HG03196 (cell line): ENCODE measurements at regions not wholly inside any gene's neighbourhood (a gene's known extent, or its start where the extent isn't known, plus 50 kb on each side); places are given as distances from the start of the nearest gene placed in this dataset.
"Not testable (repeated sequence)": the region's sequence is repeated elsewhere in the genome, so short reads cannot be mapped to it uniquely, and the experiment has no call there.

ENCODE experiments used
- ATAC-seq: cut with Tn5 transposase; IDR thresholded peaks from one replicate; pipeline ENCODE4 v1.9.1; 2021; ENCODE audit not compliant: unreplicated experiment

DNA sequence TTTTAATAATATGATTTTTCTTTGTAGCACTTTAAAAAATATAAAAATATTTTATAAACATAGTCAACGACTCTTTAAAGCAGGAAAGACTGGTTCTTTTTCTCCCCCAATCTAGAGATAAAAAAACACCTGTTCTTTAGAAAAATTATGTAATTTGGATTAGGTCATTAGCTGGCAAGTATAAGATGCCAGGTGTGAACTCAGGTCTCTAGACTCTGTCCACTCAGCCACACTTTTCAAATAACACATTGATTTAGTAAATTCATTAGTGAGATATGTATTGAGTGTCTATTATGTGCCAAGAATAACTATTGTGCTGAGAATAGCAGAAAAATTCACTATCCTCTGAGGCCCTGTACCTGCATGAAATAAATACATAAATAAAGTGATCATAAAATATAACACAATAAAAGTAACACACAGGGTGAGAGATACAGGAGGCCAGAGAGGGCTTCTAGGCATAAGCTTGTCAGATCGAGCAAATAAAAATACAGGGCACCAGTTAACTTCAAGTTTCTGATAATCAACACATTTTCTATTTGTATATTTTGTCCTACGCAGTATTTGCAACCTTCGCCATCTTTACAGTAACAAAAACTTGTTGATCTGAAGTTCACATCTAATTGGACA, 867.1 kb upstream of the GBE1 start:
- ATAC-seq: no peak

GRCh38 chr3:82627733-82628132, 866.3 kb upstream of the GBE1 start:
- no peak for ATAC-seq

DNA sequence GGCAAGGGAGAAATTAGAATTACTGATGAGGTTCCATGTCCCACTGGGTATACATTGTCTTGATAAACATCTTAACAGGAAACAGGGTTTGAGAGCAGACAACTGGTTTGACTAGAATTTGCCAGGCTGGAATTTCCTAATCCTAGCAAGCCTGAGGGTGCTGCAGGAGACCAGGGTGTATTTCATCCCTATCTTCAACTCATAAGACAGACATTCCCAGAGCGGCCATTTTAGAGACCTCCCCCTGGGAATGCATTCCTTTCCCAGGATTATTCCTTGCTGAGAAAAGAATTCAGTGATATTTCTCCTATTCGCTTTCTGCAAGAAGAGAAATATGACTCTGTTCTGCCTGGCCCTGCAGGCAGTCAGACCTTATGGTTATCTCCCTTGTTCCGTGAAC, 859.3 kb upstream of the GBE1 start:
- not testable (repeated sequence) for ATAC-seq

DNA sequence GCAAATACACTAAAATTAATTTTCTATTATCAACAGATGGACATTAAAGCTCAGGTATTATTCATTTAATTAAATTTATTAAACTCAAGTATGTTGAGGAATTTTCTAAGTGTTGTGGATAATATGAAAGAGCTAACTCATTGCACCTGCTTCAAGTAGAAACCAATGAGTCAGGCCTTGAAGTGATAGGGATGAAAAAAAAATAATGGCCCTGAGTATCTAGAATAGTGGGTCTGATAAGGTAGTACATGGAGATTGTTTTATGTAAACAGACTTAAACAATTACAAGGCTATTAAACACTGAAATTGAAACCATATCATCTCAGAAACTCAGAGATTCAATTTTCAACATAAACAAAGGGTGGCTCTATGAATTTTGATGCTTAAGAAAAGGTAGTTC, 857.1 kb upstream of the GBE1 start:
- no peak for ATAC-seq

GRCh38 chr3:82610236-82610635, 848.8 kb upstream of the GBE1 start:
- ATAC-seq: no peak

DNA sequence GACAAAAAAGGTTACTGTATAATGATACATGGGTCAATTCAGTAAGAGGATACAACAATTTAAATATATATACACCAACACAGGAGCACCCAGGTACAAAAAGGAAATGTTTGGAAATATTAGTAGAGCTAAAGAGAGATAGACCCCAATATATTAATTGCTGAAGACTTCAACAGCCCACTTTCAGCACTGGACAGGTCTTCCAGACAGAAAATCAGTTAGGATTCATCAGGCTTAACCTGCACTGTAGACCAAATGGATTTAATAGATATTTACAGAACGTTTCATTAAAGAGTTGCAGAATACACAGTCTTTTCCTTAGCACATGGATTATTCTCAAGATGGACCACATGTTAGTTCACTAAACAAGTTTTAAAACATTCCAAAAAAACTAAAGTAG, 845.9 kb upstream of the GBE1 start:
- no peak for ATAC-seq

GRCh38 chr3:82596805-82597204, 835.4 kb upstream of the GBE1 start:
- no peak for ATAC-seq

- ATAC-seq: no peak
Measured at GRCh38 chr3:82595530-82595929, 834.1 kb upstream of the GBE1 start.

GRCh38 chr3:82587174-82587573, 825.7 kb upstream of the GBE1 start:
- no peak for ATAC-seq

- ATAC-seq: no peak
Measured at GRCh38 chr3:82586414-82586813, 825.0 kb upstream of the GBE1 start.

GRCh38 chr3:82586002-82586401, 824.6 kb upstream of the GBE1 start:
- ATAC-seq: not testable (repeated sequence)

GRCh38 chr3:82585591-82585990, 824.1 kb upstream of the GBE1 start:
- not testable (repeated sequence) for ATAC-seq

DNA sequence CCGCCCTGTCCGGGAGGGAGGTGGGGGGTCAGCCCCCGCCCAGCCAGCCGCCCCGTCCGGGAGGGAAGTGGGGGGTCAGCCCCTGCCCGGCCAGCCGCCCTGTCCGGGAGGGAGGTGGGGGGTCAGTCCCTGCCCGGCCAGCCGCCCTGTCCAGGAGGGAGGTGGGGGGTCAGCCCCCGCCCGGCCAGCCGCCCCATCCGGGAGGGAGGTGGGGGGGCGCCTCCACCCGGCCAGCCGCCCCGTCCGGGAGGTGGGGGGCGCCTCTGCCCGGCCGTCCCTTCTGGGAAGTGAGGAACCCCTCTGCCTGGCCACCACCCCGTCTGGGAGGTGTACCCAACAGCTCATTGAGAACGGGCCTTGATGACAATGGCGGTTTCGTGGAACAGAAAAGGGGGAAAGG, 823.4 kb upstream of the GBE1 start:
- ATAC-seq: not testable (repeated sequence)

GRCh38 chr3:82584415-82584814, 823.0 kb upstream of the GBE1 start:
- not testable (repeated sequence) for ATAC-seq

- ATAC-seq: no peak
Measured at GRCh38 chr3:82581350-82581749, 819.9 kb upstream of the GBE1 start.

DNA sequence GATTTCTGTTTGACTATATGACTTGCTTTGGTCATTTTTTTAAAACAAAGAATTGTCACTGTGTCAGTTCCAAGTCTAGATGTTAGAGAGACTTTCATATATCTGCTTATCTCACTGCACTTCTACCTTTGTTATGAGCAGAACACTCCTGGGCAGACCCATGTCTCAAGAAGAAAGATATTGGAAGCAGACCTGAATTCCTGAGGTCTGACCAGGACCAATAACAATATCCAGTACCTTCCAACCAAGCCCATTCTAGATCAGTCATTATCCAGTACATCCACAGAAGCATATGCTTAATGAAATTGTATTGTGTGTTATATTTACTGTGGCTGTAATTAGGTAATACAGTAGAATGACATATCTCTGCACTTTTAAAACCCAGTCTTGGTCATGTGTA, 811.3 kb upstream of the GBE1 start:
- no peak for ATAC-seq

DNA sequence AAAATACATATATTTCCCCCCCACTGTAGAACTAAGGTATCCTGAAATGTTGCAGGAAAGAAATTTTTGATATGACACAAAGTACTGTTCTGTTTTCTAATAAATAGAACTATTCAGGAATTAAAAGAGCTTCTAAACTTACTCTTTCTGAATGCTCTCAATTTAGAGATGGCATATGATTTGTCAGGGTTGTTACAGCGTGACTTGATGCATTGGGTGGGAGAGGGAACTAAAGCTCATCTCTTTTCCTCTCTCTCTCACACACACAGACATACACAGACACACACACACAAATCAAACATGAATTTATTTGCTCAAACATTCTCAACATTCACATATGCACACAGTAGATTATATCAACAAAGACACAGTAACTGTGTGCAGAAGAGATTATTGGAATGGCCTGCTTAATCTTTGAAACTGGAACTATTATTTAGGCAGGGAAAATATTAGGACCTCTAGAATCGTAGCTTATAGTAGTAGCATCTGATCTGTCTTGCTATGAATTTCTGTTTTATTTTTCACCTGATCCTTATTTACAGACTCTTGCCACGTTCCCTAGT, 807.4 kb upstream of the GBE1 start:
- no peak for ATAC-seq

GRCh38 chr3:82567029-82567600, 805.7 kb upstream of the GBE1 start:
- no peak for ATAC-seq

GRCh38 chr3:82562896-82563295, 801.5 kb upstream of the GBE1 start:
- ATAC-seq: no peak

DNA sequence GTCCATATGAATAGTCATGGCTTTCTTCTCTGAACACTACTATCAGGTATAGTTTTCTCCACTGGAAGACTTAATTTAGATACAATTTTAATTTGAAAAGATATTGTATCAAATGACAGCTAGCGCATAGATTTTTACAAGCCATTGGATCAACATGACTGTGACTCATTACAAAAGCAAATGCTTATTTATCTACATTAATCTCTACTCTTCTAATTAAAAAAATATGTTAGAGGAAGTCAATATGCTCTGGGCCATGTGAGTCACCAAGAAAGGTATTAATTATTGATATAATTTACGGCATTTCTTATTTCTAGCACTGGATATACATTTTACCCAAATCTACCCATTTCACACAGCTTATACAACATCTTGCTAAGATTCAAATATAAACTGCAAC, 800.3 kb upstream of the GBE1 start:
- ATAC-seq: no peak

- ATAC-seq: no peak
Measured at GRCh38 chr3:82558081-82558480, 796.6 kb upstream of the GBE1 start.

GRCh38 chr3:82556113-82556512, 794.7 kb upstream of the GBE1 start:
- no peak for ATAC-seq

DNA sequence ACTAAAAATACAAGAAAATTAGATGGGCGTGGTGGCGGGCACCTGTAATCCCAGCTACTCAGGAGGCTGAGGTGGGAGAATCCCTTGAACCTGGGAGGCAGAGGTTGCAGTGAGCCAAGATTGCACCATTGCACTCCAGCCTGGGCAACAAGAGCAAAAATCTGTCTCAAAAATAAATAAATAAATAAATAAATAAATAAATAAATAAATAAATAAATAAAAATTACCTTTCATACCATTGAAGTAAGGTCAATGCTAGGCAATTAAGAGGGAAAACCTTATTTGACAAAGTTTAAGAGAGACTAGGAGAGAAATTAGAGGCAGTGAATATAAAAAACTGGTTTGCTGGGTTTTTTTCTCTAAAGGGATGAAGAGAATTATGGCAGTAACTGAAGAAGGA, 781.1 kb upstream of the GBE1 start:
- not testable (repeated sequence) for ATAC-seq
